KG1 (cell line): ENCODE measurements at regions not wholly inside any gene's neighbourhood (a gene's known extent, or its start where the extent isn't known, plus 50 kb on each side); places are given as distances from the start of the nearest gene placed in this dataset.

ENCODE experiments used
- DNase-seq: peaks from one replicate; lab custom pipeline; 2025; lab: John Stamatoyannopoulos, UW

GRCh38 chr17:77419095-77419494, 278.3 kb downstream of the SEC14L1 start:
- no peak for DNase-seq

- DNase-seq: no peak
Observed at GRCh38 chr17:77419547-77420094, 278.9 kb downstream of the SEC14L1 start.

- DNase-seq: no peak
Observed at GRCh38 chr17:77420095-77420803, 279.5 kb downstream of the SEC14L1 start.

GRCh38 chr17:77420804-77421629, 280.2 kb downstream of the SEC14L1 start:
- DNase-seq: no peak

GRCh38 chr17:77421630-77421972, 280.8 kb downstream of the SEC14L1 start:
- no peak for DNase-seq

GRCh38 chr17:77422104-77422747, 281.5 kb downstream of the SEC14L1 start:
- no peak for DNase-seq

- no peak for DNase-seq
Observed at GRCh38 chr17:77422748-77423113, 282.0 kb downstream of the SEC14L1 start.

GRCh38 chr17:77423589-77424451, 283.1 kb downstream of the SEC14L1 start:
- DNase-seq: no peak

GRCh38 chr17:77424585-77425344, 284.0 kb downstream of the SEC14L1 start:
- DNase-seq: no peak

- no peak for DNase-seq
Observed at GRCh38 chr17:77425348-77425747, 284.6 kb downstream of the SEC14L1 start.

GRCh38 chr17:77425791-77426641, 285.2 kb downstream of the SEC14L1 start:
- DNase-seq: no peak

GRCh38 chr17:77426676-77427386, 286.1 kb downstream of the SEC14L1 start:
- no peak for DNase-seq

- DNase-seq: no peak
Observed at GRCh38 chr17:77427391-77427991, 286.7 kb downstream of the SEC14L1 start.

- peak; percentile 76 for DNase-seq
Observed at GRCh38 chr17:77428020-77428748, 287.4 kb downstream of the SEC14L1 start.

- DNase-seq: no peak
Observed at GRCh38 chr17:77428749-77429368, 288.1 kb downstream of the SEC14L1 start.

- DNase-seq: no peak
Observed at GRCh38 chr17:77429369-77429968, 288.7 kb downstream of the SEC14L1 start.

- peak; percentile 27 for DNase-seq
Observed at GRCh38 chr17:77429969-77430752, 289.4 kb downstream of the SEC14L1 start.
